NCI-H2081 (cell line): ENCODE measurements at regions not wholly inside any gene's neighbourhood (a gene's known extent, or its start where the extent isn't known, plus 50 kb on each side); places are given as distances from the start of the nearest gene placed in this dataset.

ENCODE experiments used
- DNase-seq, 2 experiments: peaks; one replicate each; lab custom pipeline; 2025; lab: John Stamatoyannopoulos, UW

- DNase-seq = no peak
Observed at GRCh38 chr6:40194447-40195170, 260.3 kb upstream of the MOCS1 start.

GRCh38 chr6:40192516-40192915 is 258.3 kb upstream of the MOCS1 start:
- no peak for DNase-seq

GRCh38 chr6:40188931-40189330 is 254.7 kb upstream of the MOCS1 start:
- no peak for DNase-seq

- DNase-seq = peak in 1 of 2 experiments; percentile 7
Observed at GRCh38 chr6:40187535-40188144, 253.4 kb upstream of the MOCS1 start.

- DNase-seq = no peak
Observed at GRCh38 chr6:40185486-40185885, 251.2 kb upstream of the MOCS1 start.

- no peak for DNase-seq
Observed at GRCh38 chr6:40183902-40184301, 249.6 kb upstream of the MOCS1 start.

- DNase-seq = no peak
Observed at GRCh38 chr6:40181367-40181766, 247.1 kb upstream of the MOCS1 start.

- no peak for DNase-seq
Observed at GRCh38 chr6:40180271-40180670, 246.0 kb upstream of the MOCS1 start.

GRCh38 chr6:40179496-40179895 is 245.2 kb upstream of the MOCS1 start:
- DNase-seq = no peak

GRCh38 chr6:40177598-40177997 is 243.3 kb upstream of the MOCS1 start:
- DNase-seq = no peak

- peak in 1 of 2 experiments; percentile 9 for DNase-seq
Observed at GRCh38 chr6:40176152-40176551, 241.9 kb upstream of the MOCS1 start.

GRCh38 chr6:40172272-40172671 is 238.0 kb upstream of the MOCS1 start:
- DNase-seq = no peak

GRCh38 chr6:40171343-40171742 is 237.1 kb upstream of the MOCS1 start:
- DNase-seq = no peak

- DNase-seq = no peak
Observed at GRCh38 chr6:40170856-40171255, 236.6 kb upstream of the MOCS1 start.

GRCh38 chr6:40169878-40170277 is 235.6 kb upstream of the MOCS1 start:
- DNase-seq = no peak

GRCh38 chr6:40166963-40167362 is 232.7 kb upstream of the MOCS1 start:
- no peak for DNase-seq

GRCh38 chr6:40165036-40165709 is 230.9 kb upstream of the MOCS1 start:
- DNase-seq = no peak

- no peak for DNase-seq
Observed at GRCh38 chr6:40164345-40164755, 230.1 kb upstream of the MOCS1 start.

GRCh38 chr6:40163924-40164323 is 229.7 kb upstream of the MOCS1 start:
- DNase-seq = no peak

GRCh38 chr6:40162074-40162473 is 227.8 kb upstream of the MOCS1 start:
- DNase-seq = no peak

GRCh38 chr6:40160826-40161225 is 226.6 kb upstream of the MOCS1 start:
- peak in 1 of 2 experiments; percentile 14 for DNase-seq

- no peak for DNase-seq
Observed at GRCh38 chr6:40159865-40160264, 225.6 kb upstream of the MOCS1 start.
